ENCODE measurements at regions not wholly inside any gene's neighbourhood (a gene's known extent, or its start where the extent isn't known, plus 50 kb on each side); places are given as distances from the start of the nearest gene placed in this dataset.

- DNase-seq: no peak
These were observed 442.8 kb downstream of the MATN1 start for GRCh38 chr1:30280572-30280971.

- DNase-seq: no peak
These were observed 445.5 kb downstream of the MATN1 start for GRCh38 chr1:30277911-30278310.

DNA sequence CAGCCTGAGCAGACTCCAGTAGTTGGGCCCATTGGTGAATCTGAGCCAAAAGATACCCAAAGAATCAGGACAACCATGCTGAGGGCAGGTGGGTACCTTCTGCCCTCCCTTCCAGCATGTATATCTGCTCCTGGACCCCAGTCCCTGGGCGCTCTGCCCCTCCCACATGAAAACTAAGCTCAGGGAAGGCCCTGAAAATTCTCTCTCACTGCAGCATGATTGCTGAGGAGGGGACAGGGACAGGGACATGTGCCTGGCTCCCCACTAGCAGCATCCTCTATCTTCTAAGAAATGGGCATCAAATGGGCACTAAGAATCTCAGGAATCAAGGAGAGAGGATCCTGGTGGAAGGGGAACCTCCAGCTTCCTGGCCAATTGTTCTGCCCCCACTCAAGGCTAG lies 446.0 kb downstream of the MATN1 start:
- no peak for DNase-seq

DNA sequence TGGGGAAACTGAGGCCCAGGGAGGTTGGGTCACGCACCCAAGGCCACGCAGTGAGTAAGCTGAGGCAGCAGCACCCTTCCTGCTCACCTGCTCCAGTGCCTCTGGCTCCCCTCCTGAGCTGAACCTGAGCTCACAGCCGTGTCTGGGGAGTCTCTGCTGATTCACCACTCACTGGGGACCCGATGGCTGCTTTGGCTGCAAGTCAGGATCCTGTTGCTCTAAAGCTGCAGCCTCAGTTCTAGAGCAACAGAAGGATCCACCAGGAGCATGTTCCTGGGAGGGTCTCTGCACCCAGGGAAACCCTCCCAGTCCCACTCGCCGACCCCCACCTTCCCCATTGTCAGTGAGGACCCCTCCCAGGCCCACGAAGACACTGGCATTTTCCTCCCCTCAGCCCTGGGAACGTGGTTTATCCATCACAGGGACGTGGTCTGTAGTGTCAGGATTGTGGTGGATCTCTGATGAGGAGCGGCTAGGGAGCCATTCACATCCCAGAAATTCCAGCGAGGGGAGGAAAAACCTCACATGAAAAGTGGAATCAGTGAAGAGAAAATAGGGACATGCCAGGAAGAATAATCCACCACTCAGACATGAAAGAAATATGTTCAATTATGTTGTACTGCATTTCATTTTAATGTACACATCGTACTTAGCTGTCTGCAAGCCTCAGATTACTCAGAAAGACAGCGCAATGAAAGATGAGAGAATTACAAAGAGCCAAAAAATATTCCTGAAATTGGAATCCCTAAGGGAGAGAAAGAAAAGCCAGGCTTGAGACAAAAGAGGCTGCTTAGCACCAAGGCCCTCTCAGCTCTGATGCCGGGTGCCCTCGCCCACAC lies 447.2 kb downstream of the MATN1 start:
- DNase-seq: no peak

DNA sequence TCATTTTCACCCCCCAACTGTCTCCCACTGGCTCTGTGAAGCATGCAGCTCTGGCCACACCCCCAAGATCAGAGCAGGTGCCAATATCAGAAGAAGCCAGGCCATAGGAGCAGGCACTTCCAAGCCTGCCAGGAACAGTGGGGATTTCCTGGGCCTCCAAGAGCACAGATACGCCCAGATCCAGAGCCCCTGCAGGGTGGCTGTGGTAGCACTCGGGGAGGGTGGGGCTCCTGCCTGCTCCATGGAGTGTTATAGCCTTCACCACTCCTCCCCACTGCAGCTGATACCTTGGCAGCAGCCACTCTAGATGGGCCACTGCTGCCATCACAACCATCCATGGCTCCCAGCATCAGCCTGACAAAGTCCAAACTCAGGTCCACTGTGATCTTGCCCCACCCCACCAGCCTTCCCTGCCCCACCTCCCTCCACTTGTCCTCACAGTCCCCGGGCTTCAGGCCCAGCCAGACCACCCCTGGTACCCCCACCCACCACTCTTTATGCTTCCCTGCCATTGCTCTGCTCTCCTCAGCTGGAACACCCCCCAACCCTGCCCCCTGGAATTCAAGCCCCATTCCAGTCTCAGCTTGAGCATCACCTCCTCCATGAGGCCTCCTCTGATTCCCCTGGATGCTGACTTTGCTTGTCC lies 448.3 kb downstream of the MATN1 start:
- DNase-seq: no peak

DNA sequence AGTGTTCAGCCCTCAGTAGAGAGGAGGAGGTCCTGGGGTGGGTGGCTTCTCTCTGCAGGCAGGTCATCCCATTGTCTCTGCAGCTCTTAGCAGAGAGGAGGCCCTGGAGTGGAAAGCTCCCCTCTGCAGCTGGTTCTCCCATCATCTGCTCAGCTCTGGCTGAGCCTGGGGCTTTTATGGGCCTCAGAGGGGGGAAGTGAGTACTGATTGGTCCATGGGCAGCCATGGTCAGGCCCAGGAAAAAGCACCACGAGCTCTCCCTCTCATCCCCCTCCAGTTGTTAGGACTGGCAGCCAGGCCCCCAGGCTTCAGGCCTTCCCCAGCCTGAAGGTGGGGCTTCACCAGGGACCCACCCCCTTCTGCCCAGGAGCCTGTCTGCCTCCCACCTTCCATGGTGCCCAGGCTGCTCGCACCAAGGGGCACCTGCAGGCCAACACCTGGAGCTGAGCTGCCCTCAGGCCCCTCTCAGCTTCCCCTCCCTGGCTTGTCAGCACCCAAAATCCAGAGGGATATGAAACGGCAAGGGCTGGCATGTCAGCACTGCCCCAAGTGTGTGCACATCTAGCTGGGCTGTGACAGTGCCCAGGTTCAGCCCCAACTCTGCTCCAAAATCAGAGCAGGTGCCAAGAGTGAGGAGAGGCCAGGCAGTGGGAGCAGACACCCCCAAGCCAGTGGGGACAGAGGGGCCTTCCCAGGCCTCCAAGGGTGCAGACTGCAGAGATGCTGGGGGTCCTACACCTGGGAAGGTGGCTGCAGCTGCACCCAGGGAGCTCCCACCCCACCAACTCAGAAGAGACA lies 449.0 kb downstream of the MATN1 start:
- DNase-seq: no peak

DNA sequence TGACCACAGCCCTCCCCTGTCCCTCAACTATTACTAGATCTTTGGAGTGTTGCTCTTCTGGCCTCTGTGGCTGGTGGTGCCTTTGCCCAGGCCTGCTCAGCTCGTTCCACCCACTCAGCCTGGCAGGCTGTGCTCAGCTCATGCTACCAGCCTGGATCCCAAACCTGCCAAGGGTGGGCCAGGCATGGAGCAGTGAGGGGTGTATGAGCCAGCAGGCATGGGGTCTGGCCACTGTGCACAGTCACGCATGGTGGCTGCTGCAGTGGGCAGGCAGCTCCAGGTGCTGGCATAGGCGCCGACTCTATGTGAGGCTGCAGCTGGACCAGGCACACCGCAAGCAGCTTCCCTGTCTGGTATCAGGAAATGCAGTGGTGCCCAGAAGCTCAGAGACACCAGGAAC lies 449.9 kb downstream of the MATN1 start:
- no peak for DNase-seq

DNA sequence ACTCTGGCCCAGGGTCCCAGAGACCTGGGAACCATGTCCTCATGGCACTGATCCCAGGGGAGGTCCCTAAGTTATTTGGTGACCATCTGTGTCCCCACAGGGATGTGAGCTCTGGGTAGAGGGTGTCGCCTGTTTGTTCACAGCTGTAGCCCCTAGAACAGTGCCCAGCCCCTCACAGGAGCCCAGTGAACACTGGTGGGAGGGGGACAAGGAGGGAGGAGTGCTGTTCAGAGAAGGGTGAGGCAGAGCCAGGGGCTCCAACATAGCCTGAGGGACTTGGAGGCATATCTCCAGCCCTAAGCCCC lies 450.4 kb downstream of the MATN1 start:
- no peak for DNase-seq

DNA sequence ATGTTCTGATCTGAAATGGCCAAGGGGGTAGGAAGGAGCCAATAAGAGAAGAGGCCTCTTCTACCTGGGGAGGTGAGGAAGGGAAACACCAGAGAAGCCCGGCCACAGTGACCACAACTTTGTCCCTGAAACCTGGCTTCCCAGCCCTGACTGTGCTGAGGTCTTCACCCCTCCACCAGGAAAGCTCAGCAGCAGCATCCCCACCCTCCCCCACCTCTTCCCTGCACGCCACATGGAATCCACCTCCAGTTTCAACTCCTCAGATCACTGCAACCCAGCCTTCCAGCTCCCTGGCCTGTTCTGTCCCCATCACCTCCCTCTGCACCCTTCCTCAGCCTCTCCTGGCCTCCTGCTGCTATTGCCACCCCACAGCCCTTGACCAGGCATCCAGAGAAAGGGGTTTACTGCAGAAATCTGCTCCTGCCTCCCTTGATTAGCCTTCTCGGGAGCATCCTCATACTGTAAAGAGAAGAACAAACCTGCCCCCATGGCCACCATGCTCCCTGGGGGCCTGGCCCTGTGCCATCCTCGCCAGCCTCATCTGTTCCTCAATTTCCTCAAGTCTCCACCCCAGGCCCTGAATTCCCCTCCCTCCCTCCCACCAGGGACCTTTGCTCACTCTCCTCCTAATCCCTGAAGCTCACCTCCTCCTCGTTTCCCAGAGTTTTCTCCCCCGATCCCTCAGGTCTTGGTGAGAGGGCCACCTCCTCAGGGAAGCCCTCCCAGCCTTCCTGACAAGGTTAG lies 450.9 kb downstream of the MATN1 start:
- DNase-seq: no peak

- no peak for DNase-seq
These were observed 451.7 kb downstream of the MATN1 start for GRCh38 chr1:30271401-30272276.

DNA sequence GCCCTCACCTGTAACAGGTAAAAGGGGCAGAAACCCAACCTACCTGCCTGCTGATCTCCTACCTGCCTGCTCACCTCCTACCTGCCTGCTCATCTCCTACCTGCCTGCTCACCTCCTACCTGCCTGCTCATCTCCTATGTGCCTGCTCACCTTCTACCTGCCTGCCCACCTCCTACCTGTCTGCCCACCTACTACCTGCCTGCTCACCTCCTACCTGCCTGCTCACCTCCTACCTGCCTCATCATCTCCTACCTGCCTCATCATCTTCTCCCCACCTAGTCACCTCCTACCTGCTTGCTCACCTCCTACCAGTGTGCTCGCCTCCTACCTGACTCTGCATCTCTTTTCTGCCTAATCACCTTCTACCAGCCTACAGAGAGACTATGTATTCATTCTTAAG lies 452.9 kb downstream of the MATN1 start:
- no peak for DNase-seq

- no peak for DNase-seq
These were observed 454.3 kb downstream of the MATN1 start for GRCh38 chr1:30268923-30269666.

GRCh38 chr1:30267856-30268255 lies 455.5 kb downstream of the MATN1 start:
- no peak for DNase-seq

DNA sequence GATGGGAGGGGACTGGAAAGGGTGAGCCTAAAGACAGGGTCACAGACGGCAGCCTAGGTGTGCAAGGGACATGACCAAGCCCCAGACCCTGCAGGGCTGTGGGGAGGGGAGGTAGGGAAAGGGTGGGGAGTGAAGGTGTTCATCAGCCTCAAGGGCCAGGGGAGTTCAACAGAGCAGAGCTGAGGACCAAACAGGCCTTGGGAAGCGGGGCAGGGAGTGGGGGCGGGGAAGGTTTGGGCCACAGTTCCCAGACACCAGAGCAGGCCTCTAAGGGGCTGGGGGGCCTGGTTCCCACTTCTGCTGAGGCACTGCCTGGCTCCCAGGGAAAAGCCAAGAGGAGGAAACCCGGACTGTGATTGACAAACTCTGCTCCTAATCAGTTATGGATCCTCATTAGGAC lies 456.3 kb downstream of the MATN1 start:
- no peak for DNase-seq

- DNase-seq: no peak
These were observed 458.0 kb downstream of the MATN1 start for GRCh38 chr1:30265127-30266070.

GRCh38 chr1:30264672-30265025 lies 458.7 kb downstream of the MATN1 start:
- no peak for DNase-seq

DNA sequence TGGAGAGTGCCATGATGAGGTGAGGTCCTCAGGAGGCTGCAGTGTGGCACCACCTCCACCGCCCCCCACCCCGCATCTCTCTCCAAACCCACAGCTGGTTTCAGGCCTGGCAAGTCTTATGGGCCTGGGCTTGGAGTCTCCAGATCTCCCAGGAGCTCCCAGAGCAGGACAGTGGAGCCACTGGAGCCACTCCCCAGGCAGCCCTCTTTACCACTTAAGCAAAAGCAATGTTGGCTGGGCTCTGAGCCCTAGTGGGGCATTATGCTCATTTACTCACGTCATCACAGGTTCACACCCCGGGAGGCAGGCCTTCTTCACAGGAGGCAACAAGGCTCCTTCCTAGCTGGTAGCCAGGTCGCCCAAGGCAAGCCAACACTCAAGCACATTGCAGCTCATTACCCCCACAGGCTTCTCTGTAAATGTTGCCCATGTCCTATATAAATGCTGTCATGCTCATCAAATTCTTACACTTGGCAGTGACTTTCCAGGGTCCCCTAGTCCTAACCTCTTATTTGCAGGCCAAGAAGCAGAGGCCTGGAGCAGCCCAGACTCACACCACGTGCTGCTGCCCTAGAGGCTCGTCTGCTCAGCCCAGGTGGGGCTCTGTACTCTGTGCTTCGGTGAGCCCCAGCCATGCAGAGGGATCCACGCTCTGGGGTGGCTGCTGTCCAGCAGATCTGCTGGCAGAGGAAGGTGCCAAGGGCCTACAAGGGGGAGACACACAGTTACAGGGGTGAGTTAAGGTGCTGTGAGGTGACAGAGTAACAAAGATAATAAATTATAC lies 459.3 kb downstream of the MATN1 start:
- no peak for DNase-seq

- no peak for DNase-seq
These were observed 460.0 kb downstream of the MATN1 start for GRCh38 chr1:30263405-30263804.

- no peak for DNase-seq
These were observed 461.2 kb downstream of the MATN1 start for GRCh38 chr1:30262158-30262557.

DNA sequence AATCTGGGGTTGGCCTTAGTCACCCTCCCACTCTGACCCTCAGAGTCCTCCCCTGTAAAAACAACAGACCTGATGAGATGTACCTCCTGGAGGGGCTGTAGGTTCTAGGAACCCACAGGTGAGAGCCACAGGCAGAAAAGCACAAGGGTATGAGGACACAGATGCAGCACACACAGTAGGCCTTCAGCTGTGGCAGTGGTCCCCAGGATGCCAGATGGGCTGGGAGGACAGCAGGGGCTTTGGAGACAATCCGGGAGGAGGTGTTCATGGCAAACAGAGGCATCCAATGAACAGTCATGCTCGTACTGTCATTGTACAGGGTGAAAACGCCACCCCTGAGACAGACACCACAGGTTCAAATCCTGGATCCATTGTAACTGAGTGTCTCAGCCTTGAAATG lies 463.1 kb downstream of the MATN1 start:
- no peak for DNase-seq

Data from CD4-positive, alpha-beta T cell treated with Interleukin-12 subunit alpha and Interleukin-12 subunit beta, for 1 hour (primary cell).